SK-N-SH (cell line): ENCODE measurements at regions not wholly inside any gene's neighbourhood (a gene's known extent, or its start where the extent isn't known, plus 50 kb on each side); places are given as distances from the start of the nearest gene placed in this dataset.
"Not testable (repeated sequence)": the region's sequence is repeated elsewhere in the genome, so short reads cannot be mapped to it uniquely, and the experiment has no call there.

Experiments
- CTCF ChIA-PET: fragments of 300-600, 350-600 bp; formaldehyde crosslinking; extraction: SDS; loops from one replicate; lab custom pipeline; 2021; lab: Yijun Ruan, JAX
- POLR2A ChIA-PET: fragments of 350-600 bp; sonication (Branson Sonifier 250); formaldehyde crosslinking; extraction: SDS; loops from one replicate; lab custom pipeline; 2020; ENCODE audit warnings: antibody characterized with exemption, inconsistent platforms; lab: Yijun Ruan, JAX
- DNase-seq: peaks from one replicate; pipeline ENCODE4 v3.0.0; 2012
- H2AFZ ChIP-seq: fragments of 200-600 bp; sonication (generic); 2 replicates; pipeline ENCODE4 v1.8.1; 2016; ENCODE audit warnings: antibody characterized with exemption, mild to moderate bottlenecking, low read depth
- H3F3A ChIP-seq: fragments of 200-600 bp; sonication (generic); replicated peaks from 2 replicates; pipeline ENCODE3; 2016; ENCODE audit warnings: antibody characterized with exemption, mild to moderate bottlenecking; ENCODE audit not compliant: insufficient read depth
- H3K27ac ChIP-seq, 2 experiments: fragments of 200-500 bp in 1 of 2; fragments of 200-600 bp in 1 of 2; sonication (Bioruptor generic) in 1 of 2; sonication (generic), shearing (Covaris generic) in 1 of 2; 2 replicates each; pipeline versions ENCODE4 v1.5.1 to v1.6.1; 2014 to 2016; ENCODE audit warnings: low read depth in 2 of 2, inconsistent platforms in 1 of 2, low read length in 1 of 2, mild to moderate bottlenecking in 1 of 2, mixed read lengths in 1 of 2
- H3K27me3 ChIP-seq: fragments of 200-600 bp; sonication (generic), shearing (Covaris generic); 2 replicates; pipeline ENCODE4 v1.6.1; 2016; ENCODE audit warnings: mixed run types; ENCODE audit not compliant: insufficient read depth
- H3K36me3 ChIP-seq, 2 experiments: fragments of 200-500 bp in 1 of 2; fragments of 200-600 bp in 1 of 2; sonication (Bioruptor generic) in 1 of 2; sonication (generic) in 1 of 2; replicated peaks in 1 of 2; 2 replicates each; pipeline versions ENCODE3 to v1.5.1; 2014 to 2016; ENCODE audit warnings: low read length in 1 of 2, mild to moderate bottlenecking in 1 of 2; ENCODE audit not compliant: insufficient read depth in 2 of 2, control insufficient read depth in 1 of 2
- H3K4me1 ChIP-seq, 2 experiments: fragments of 200-500 bp in 1 of 2; fragments of 200-600 bp in 1 of 2; sonication (Bioruptor generic) in 1 of 2; sonication (generic), shearing (Covaris generic) in 1 of 2; 2 replicates each; pipeline versions ENCODE4 v1.5.1 to v1.6.1; 2014 to 2016; ENCODE audit warnings: low read depth in 1 of 2, low read length in 1 of 2, mixed run types in 1 of 2; ENCODE audit not compliant: insufficient read depth in 2 of 2, control insufficient read depth in 1 of 2
- H3K4me2 ChIP-seq: fragments of 200-600 bp; sonication (generic), shearing (Covaris generic); 2 replicates; pipeline ENCODE4 v1.6.1; 2017; ENCODE audit warnings: mixed run types
- H3K4me3 ChIP-seq, 2 experiments: fragments of 200-500 bp in 1 of 2; fragments of 200-600 bp in 1 of 2; sonication (Bioruptor generic) in 1 of 2; sonication (generic), shearing (Covaris generic) in 1 of 2; 2 replicates each; pipeline versions ENCODE4 v1.5.1 to v1.8.1; 2014 to 2016; ENCODE audit warnings: low read depth in 2 of 2, inconsistent platforms in 1 of 2, low read length in 1 of 2, mild to moderate bottlenecking in 1 of 2, mixed read lengths in 1 of 2, moderate library complexity in 1 of 2
- H3K79me2 ChIP-seq: fragments of 200-600 bp; sonication (generic); 2 replicates; pipeline ENCODE4 v1.8.1; 2017; ENCODE audit warnings: mild to moderate bottlenecking; ENCODE audit not compliant: insufficient read depth
- H3K9ac ChIP-seq: fragments of 200-600 bp; sonication (generic); 2 replicates; pipeline ENCODE4 v1.6.1; 2017; ENCODE audit warnings: mixed run types
- H3K9me2 ChIP-seq: fragments of 200-600 bp; sonication (generic); 2 replicates; pipeline ENCODE4 v1.6.1; 2017; ENCODE audit warnings: mixed run types
- H3K9me3 ChIP-seq: fragments of 200-600 bp; sonication (generic); 2 replicates; pipeline ENCODE4 v1.6.1; 2017; ENCODE audit warnings: mixed run types, mild to moderate bottlenecking, moderate library complexity
- H4K20me1 ChIP-seq: fragments of 200-600 bp; sonication (generic); 2 replicates; pipeline ENCODE4 v1.6.1; 2017; ENCODE audit warnings: mild to moderate bottlenecking, mixed run types; ENCODE audit not compliant: insufficient read depth
- CTCF ChIP-seq: fragments of 200-600 bp; sonication (generic); IDR thresholded peaks from 2 replicates; pipeline ENCODE4 v1.6.1; 2017; ENCODE audit warnings: antibody characterized with exemption, mild to moderate bottlenecking, moderate library complexity
- ELF1 ChIP-seq: IDR thresholded peaks from 2 replicates; pipeline ENCODE4 v1.4.0; 2012
- EZH2phosphoT487 ChIP-seq: fragments of 200-600 bp; sonication (generic); IDR thresholded peaks from 2 replicates; pipeline ENCODE4 v1.6.1; 2017; ENCODE audit warnings: low read depth, mixed run types, mild to moderate bottlenecking, antibody characterized with exemption, moderate library complexity, borderline replicate concordance
- FOSL2 ChIP-seq: IDR thresholded peaks from 2 replicates; pipeline ENCODE4 v1.4.0; 2012; ENCODE audit warnings: low read depth, mild to moderate bottlenecking, moderate library complexity, borderline replicate concordance
- FOXJ3 ChIP-seq: sonication (generic); formaldehyde crosslinking; IDR thresholded peaks from 2 replicates; pipeline ENCODE4 v1.5.1; 2020; ENCODE audit warnings: mild to moderate bottlenecking, missing genetic modification reagents
- JUND ChIP-seq: IDR thresholded peaks from 2 replicates; pipeline ENCODE4 v1.4.0; 2012
- MAX ChIP-seq: IDR thresholded peaks from 2 replicates; pipeline ENCODE4 v1.4.0; 2012; ENCODE audit warnings: low read depth
- MXI1 ChIP-seq: IDR thresholded peaks from 2 replicates; pipeline ENCODE4 v1.6.1; 2012; ENCODE audit warnings: mild to moderate bottlenecking, low read depth, low read length, improper control_type of control experiment
- NFIC ChIP-seq: IDR thresholded peaks from 2 replicates; pipeline ENCODE4 v1.4.0; 2012; ENCODE audit warnings: borderline replicate concordance
- NRF1 ChIP-seq: IDR thresholded peaks from 2 replicates; pipeline ENCODE4 v1.6.1; 2012; ENCODE audit warnings: low read depth, mild to moderate bottlenecking, low read length
- RXRA ChIP-seq: IDR thresholded peaks from 2 replicates; pipeline ENCODE4 v1.4.0; 2012; ENCODE audit warnings: low read depth, mild to moderate bottlenecking, borderline replicate concordance
- SIN3A ChIP-seq: IDR thresholded peaks from 2 replicates; pipeline ENCODE4 v1.6.1; 2012; ENCODE audit warnings: low read depth, mild to moderate bottlenecking, low read length, moderate library complexity, borderline replicate concordance
- TAF1 ChIP-seq: IDR thresholded peaks from 2 replicates; pipeline ENCODE4 v1.6.1; 2012; ENCODE audit warnings: low read depth, mild to moderate bottlenecking, low read length, moderate library complexity, borderline replicate concordance
- USF2 ChIP-seq: fragments of 150-350 bp; IDR thresholded peaks from 2 replicates; pipeline ENCODE4 v1.6.1; 2017; ENCODE audit warnings: antibody characterized with exemption, low read length, low read depth, borderline replicate concordance
- ZBTB33 ChIP-seq: IDR thresholded peaks from 2 replicates; pipeline ENCODE4 v1.4.0; 2012; ENCODE audit warnings: low read depth, borderline replicate concordance
- WGBS: methylation state at CpG from one replicate; pipeline ENCODE4 v1.1.6; 2017; ENCODE audit warnings: low lambda C conversion rate; 5-methylcytosine and 5-hydroxymethylcytosine counted together

- DNase-seq, result no peak
- Histone ChIP-seq H3K9ac (no peak overlapping the region), H3K9me3 (no peaks in the 10 kb centered on the region), H3F3A (no peaks in the 10 kb centered on the region), H2AFZ (no peak overlapping the region), H3K79me2 (no peaks in the 10 kb centered on the region), H3K36me3 (no peaks in the 10 kb centered on the region), H3K4me2 (no peak overlapping the region), H3K4me1 (no peaks in the 10 kb centered on the region), H3K4me3 (no peak overlapping the region), H3K27ac (no peak overlapping the region), H3K27me3 (no peaks in the 10 kb centered on the region), H3K9me2 (no peaks in the 10 kb centered on the region), H4K20me1 (no peaks in the 10 kb centered on the region)
- ChIA-PET POLR2A (interaction anchor here (0.6 kb wide), 1 partner anchor 244 kb away, joined by 4 read pairs; no protein-coding TSS in a partner anchor), CTCF (no interaction called here)
- WGBS, result 25% methylated on average over 6 of the region's 8 CpGs
- TF ChIP-seq CTCF (no peak), MAX (no peak), ELF1 (no peak), FOSL2 (no peak), ZBTB33 (no peak), JUND (no peak), MXI1 (no peak), NFIC (no peak), NRF1 (no peak), RXRA (no peak), USF2 (no peak), SIN3A (no peak), FOXJ3 (no peak), EZH2phosphoT487 (no peak), TAF1 (no peak)
These were observed 479.0 kb downstream of the RAP2B start for GRCh38 chr3:153640689-153641665.

- CTCF ChIA-PET, POLR2A ChIA-PET, H3K4me3 ChIP-seq, H3K27ac ChIP-seq, H3K9me2 ChIP-seq, H2AFZ ChIP-seq, H3K9ac ChIP-seq, H3K9me3 ChIP-seq, H3F3A ChIP-seq, H3K4me1 ChIP-seq, H3K4me2 ChIP-seq, H3K27me3 ChIP-seq, H3K79me2 ChIP-seq, DNase-seq, H3K36me3 ChIP-seq, H4K20me1 ChIP-seq: not testable (repeated sequence)
These were observed 478.6 kb upstream of the ARHGEF26 start for GRCh38 chr3:153642576-153642975.

- H3K4me1 ChIP-seq, H2AFZ ChIP-seq, H3K27me3 ChIP-seq, CTCF ChIA-PET, H3K79me2 ChIP-seq, H3K4me2 ChIP-seq, H3K4me3 ChIP-seq, H3K27ac ChIP-seq, H3K36me3 ChIP-seq, DNase-seq, H3F3A ChIP-seq, H3K9ac ChIP-seq, H3K9me3 ChIP-seq, H4K20me1 ChIP-seq, H3K9me2 ChIP-seq, POLR2A ChIA-PET: not testable (repeated sequence)
- WGBS, result 20% methylated on average over 2 of the region's 2 CpGs
These were observed 477.7 kb upstream of the ARHGEF26 start for GRCh38 chr3:153643471-153643870.
